ENCODE measurements at regions not wholly inside any gene's neighbourhood (a gene's known extent, or its start where the extent isn't known, plus 50 kb on each side); places are given as distances from the start of the nearest gene placed in this dataset.
"Not testable (repeated sequence)": the region's sequence is repeated elsewhere in the genome, so short reads cannot be mapped to it uniquely, and the experiment has no call there.

GRCh38 chr21:14013056-14013603 lies 197.6 kb downstream of the LIPI start:
- no peaks in the 10 kb centered on the region for H3K9me3 ChIP-seq
- no peak overlapping the region for H3K27ac ChIP-seq
- DNase-seq (ENCODE audit: low spot score): no peak
- no peaks in the 10 kb centered on the region for H3K36me3 ChIP-seq
- no peak overlapping the region for H3K4me3 ChIP-seq
- H3K4me1 ChIP-seq (replicated peaks): no peaks in the 10 kb centered on the region
- intact Hi-C loops (cut with DNase I): no loop called here
- no peaks in the 10 kb centered on the region for H3K27me3 ChIP-seq (replicated peaks; ENCODE audit: insufficient read depth)
- no peak for TF ChIP-seq POLR2A (IDR thresholded peaks at IDR 0.05)
- 78% methylated on average over 4 of the region's 10 CpGs for WGBS

- Histone ChIP-seq H3K4me3 (no peak overlapping the region), H3K27ac (no peak overlapping the region), H3K9me3 (no peaks in the 10 kb centered on the region), H3K4me1 (replicated peaks) (no peaks in the 10 kb centered on the region), H3K36me3 (no peaks in the 10 kb centered on the region), H3K27me3 (replicated peaks; ENCODE audit: insufficient read depth) (no peaks in the 10 kb centered on the region)
- DNase-seq (ENCODE audit: low spot score): no peak
- intact Hi-C loops (cut with DNase I): no loop called here
- 87% methylated on average over 8 of the region's 9 CpGs for WGBS
- TF ChIP-seq POLR2AphosphoS5 (IDR thresholded peaks at IDR 0.05): no peak
- TF ChIP-seq POLR2A (IDR thresholded peaks at IDR 0.05): no peak
- TF ChIP-seq, protein P1, sequence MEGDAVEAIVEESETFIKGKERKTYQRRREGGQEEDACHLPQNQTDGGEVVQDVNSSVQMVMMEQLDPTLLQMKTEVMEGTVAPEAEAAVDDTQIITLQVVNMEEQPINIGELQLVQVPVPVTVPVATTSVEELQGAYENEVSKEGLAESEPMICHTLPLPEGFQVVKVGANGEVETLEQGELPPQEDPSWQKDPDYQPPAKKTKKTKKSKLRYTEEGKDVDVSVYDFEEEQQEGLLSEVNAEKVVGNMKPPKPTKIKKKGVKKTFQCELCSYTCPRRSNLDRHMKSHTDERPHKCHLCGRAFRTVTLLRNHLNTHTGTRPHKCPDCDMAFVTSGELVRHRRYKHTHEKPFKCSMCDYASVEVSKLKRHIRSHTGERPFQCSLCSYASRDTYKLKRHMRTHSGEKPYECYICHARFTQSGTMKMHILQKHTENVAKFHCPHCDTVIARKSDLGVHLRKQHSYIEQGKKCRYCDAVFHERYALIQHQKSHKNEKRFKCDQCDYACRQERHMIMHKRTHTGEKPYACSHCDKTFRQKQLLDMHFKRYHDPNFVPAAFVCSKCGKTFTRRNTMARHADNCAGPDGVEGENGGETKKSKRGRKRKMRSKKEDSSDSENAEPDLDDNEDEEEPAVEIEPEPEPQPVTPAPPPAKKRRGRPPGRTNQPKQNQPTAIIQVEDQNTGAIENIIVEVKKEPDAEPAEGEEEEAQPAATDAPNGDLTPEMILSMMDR (IDR thresholded peaks at IDR 0.05): no peak
Measured at GRCh38 chr21:14012409-14012808, 198.3 kb downstream of the LIPI start.

DNA sequence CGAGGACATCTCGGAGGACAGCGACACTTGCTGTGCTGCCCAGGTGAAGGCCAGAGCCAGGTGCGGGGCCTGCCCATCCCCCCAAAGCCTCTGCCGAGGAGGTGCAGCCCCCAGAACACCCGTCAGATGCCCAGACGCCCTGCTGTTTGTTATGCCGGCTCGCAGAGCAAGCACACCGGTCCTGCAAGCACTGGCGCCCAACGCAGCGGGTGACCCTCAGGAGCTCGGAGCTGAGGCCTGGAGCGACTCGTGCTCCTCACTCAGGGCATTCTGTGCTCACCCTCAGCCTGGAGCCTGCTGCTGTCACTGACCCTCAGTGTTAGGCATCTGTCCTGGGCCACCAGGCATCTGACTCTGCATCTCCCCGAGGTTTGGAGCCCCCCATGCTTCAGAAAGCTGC lies 199.0 kb downstream of the LIPI start:
- H3K9me3 ChIP-seq; DNase-seq (ENCODE audit: low spot score); H3K4me3 ChIP-seq; H3K4me1 ChIP-seq (replicated peaks); H3K27me3 ChIP-seq (replicated peaks; ENCODE audit: insufficient read depth); H3K27ac ChIP-seq; H3K36me3 ChIP-seq; intact Hi-C loops (cut with DNase I): not testable (repeated sequence)
- 87% methylated on average over 17 of the region's 17 CpGs for WGBS

GRCh38 chr21:14011149-14011548 lies 199.6 kb downstream of the LIPI start:
- H3K4me1 ChIP-seq (replicated peaks); H3K27me3 ChIP-seq (replicated peaks; ENCODE audit: insufficient read depth); H3K27ac ChIP-seq; DNase-seq (ENCODE audit: low spot score); H3K36me3 ChIP-seq; intact Hi-C loops (cut with DNase I); H3K4me3 ChIP-seq; H3K9me3 ChIP-seq: not testable (repeated sequence)
- 90% methylated on average over 22 of the region's 24 CpGs for WGBS

DNA sequence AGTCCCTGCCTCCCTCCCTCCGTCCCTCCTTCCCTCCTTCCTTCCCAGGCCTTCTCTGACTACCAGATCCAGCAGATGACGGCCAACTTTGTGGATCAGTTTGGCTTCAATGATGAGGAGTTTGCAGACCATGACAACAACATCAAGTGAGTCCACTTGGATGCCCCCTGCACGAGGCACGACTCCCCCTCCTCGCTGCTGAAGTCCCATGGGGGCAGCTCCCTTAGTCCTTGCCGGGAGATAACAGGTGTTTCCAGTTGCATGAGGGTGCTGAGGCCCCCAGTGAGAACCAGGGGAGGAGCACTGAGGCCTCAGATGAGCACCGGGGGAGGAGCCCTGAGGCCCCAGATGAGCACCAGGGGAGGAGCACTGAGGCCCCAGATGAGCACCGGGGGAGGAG lies 200.0 kb downstream of the LIPI start:
- H3K4me3 ChIP-seq: no peak overlapping the region
- DNase-seq (ENCODE audit: low spot score): no peak
- WGBS: 74% methylated on average over 8 of the region's 8 CpGs
- TF ChIP-seq, protein P1 (IDR thresholded peaks at IDR 0.05): no peak
- TF ChIP-seq POLR2AphosphoS5 (IDR thresholded peaks at IDR 0.05) (no peak), POLR2A (IDR thresholded peaks at IDR 0.05) (no peak)
- intact Hi-C loops (cut with DNase I): no loop called here
- no peak overlapping the region for H3K27ac ChIP-seq
- no peaks in the 10 kb centered on the region for H3K4me1 ChIP-seq (replicated peaks)
- no peaks in the 10 kb centered on the region for H3K9me3 ChIP-seq
- H3K36me3 ChIP-seq: no peaks in the 10 kb centered on the region
- no peaks in the 10 kb centered on the region for H3K27me3 ChIP-seq (replicated peaks; ENCODE audit: insufficient read depth)

- H3K9me3 ChIP-seq; H3K4me1 ChIP-seq (replicated peaks); H3K27ac ChIP-seq; DNase-seq (ENCODE audit: low spot score); intact Hi-C loops (cut with DNase I); H3K36me3 ChIP-seq; H3K4me3 ChIP-seq; H3K27me3 ChIP-seq (replicated peaks; ENCODE audit: insufficient read depth): not testable (repeated sequence)
- WGBS: 83% methylated on average over 6 of the region's 6 CpGs
Measured at GRCh38 chr21:14009990-14010389, 200.8 kb downstream of the LIPI start.

- H3K4me1 ChIP-seq (replicated peaks); H3K9me3 ChIP-seq; H3K36me3 ChIP-seq; DNase-seq (ENCODE audit: low spot score); H3K4me3 ChIP-seq; H3K27ac ChIP-seq; intact Hi-C loops (cut with DNase I); H3K27me3 ChIP-seq (replicated peaks; ENCODE audit: insufficient read depth): not testable (repeated sequence)
- 93% methylated on average over 22 of the region's 22 CpGs for WGBS
Measured at GRCh38 chr21:14009238-14009981, 201.3 kb downstream of the LIPI start.

- DNase-seq (ENCODE audit: low spot score); H3K27me3 ChIP-seq (replicated peaks; ENCODE audit: insufficient read depth); H3K27ac ChIP-seq; H3K36me3 ChIP-seq; H3K9me3 ChIP-seq; H3K4me1 ChIP-seq (replicated peaks); intact Hi-C loops (cut with DNase I); H3K4me3 ChIP-seq: not testable (repeated sequence)
- 83% methylated on average over 5 of the region's 5 CpGs for WGBS
Measured at GRCh38 chr21:14008436-14008835, 202.3 kb downstream of the LIPI start.

DNA sequence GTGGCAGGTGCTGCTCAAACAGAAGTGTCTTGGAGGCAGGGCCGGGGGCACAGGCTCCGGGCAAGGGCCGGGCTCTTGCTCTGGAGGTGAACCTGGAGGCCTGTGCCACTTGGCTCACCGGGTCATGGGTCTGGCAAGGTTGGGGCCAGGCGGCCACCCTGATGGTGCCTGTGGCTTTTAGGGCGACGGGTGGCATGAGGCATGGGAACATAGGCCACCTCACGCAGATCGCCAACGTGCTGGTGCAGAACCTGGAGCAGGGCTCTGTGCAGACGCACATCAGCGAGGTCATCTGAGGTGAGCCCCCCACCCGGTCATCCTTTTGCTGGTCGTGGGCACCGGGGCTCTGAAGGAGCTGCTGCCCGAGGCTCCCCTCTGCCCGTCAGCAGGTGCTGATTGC lies 202.7 kb downstream of the LIPI start:
- H3K9me3 ChIP-seq; H3K4me1 ChIP-seq (replicated peaks); H3K4me3 ChIP-seq; H3K27ac ChIP-seq; H3K36me3 ChIP-seq; intact Hi-C loops (cut with DNase I); DNase-seq (ENCODE audit: low spot score); H3K27me3 ChIP-seq (replicated peaks; ENCODE audit: insufficient read depth): not testable (repeated sequence)
- 92% methylated on average over 9 of the region's 17 CpGs for WGBS

- H3K36me3 ChIP-seq; intact Hi-C loops (cut with DNase I); H3K9me3 ChIP-seq; H3K4me3 ChIP-seq; H3K27ac ChIP-seq; H3K27me3 ChIP-seq (replicated peaks; ENCODE audit: insufficient read depth); DNase-seq (ENCODE audit: low spot score); H3K4me1 ChIP-seq (replicated peaks): not testable (repeated sequence)
- 76% methylated on average over 6 of the region's 7 CpGs for WGBS
Measured at GRCh38 chr21:14006144-14006543, 204.6 kb downstream of the LIPI start.

All from prostate gland (tissue), 2 donors.